HG02970 (cell line): ENCODE measurements at regions not wholly inside any gene's neighbourhood (a gene's known extent, or its start where the extent isn't known, plus 50 kb on each side); places are given as distances from the start of the nearest gene placed in this dataset.

Experiments used
- ATAC-seq: cut with Tn5 transposase; IDR thresholded peaks from one replicate; pipeline ENCODE4 v1.9.1; 2021; ENCODE audit warnings: mild to moderate bottlenecking, moderate library complexity, moderate number of reproducible peaks; ENCODE audit not compliant: unreplicated experiment, low FRiP score

DNA sequence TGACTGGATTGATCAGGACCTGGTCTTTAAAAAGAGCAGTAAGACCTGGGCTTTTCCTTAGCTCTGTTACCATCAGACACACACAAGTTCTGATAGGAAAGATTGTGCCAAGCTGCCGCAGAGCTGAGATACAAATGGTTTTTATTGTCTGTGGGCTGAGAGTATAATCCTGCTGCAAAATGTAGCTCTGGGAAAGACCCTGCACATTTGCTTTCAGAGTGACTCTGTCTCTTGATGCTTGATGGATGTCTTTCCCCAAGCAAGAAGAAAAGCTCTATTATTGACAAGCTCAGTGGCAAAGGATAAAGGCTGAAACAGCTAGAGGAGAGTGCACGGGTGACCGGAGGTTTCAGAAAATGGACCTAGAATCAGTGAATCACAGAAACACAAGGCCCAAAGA lies 95.3 kb upstream of the PARD3B start:
- ATAC-seq: no peak

DNA sequence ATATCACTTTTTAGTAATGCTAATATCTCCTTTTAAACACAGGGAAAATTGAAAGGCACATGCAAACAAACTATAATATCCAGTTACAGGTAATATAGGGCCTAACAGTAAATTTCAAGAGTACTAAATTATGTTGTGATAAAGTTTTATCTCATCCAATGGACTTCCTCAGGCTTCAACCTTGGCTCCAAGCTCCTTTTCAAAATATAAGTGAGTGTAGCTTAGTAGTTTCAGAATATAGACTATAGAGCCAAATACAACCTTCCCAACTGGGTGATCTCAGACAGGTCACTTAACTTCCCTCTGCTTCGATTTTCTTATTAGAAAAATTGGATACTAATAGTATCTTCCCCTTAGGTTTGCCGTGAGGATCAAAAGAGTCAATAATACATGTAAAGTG lies 93.5 kb upstream of the PARD3B start:
- ATAC-seq: no peak

DNA sequence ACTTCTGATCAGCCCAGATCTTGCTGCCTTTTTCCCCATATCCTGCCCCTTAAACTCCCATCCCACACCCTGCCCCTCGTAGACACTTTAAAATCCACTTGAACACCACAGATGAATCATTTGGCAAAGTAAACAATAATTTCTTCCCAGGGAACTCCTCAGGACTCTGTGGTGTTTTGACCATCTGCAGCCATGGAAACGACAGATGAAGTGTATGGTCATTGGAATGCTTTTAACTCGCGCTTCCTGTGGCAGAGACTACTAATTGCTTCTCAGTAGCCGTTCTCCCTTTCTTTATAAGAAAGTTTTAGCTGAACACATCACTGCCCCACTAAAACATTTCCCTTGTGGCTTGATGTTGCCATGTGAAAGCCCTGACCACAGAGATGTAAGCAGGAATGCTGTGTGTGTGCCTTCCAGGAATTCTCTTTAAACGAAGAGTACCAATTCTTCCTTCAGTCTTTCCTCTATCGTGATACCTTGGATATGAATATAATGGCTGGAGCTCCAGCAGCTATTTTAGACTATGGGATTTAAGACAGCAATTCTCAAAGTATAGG lies 92.7 kb upstream of the PARD3B start:
- ATAC-seq: no peak

DNA sequence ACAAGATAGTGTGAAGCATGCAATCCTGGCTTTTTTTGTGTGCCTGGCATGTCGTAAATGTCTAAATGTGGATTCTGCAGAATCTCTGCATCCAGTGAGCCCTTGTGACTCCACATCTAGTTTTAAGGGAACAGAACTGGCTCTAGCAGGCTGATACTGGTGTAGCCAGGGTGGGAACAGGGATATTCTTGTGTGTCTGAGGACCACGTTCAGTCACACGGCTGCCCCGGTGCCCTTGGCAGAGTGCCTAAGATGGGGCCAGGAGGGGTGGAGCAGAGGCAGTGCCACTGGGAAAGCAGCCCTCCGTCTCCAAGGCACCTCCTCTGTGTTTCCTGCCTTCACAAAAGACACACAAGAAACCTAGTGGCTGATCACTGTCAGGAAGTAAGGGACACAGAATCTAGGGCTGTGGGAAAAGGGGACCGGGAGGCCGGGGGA lies 91.5 kb upstream of the PARD3B start:
- ATAC-seq: no peak

DNA sequence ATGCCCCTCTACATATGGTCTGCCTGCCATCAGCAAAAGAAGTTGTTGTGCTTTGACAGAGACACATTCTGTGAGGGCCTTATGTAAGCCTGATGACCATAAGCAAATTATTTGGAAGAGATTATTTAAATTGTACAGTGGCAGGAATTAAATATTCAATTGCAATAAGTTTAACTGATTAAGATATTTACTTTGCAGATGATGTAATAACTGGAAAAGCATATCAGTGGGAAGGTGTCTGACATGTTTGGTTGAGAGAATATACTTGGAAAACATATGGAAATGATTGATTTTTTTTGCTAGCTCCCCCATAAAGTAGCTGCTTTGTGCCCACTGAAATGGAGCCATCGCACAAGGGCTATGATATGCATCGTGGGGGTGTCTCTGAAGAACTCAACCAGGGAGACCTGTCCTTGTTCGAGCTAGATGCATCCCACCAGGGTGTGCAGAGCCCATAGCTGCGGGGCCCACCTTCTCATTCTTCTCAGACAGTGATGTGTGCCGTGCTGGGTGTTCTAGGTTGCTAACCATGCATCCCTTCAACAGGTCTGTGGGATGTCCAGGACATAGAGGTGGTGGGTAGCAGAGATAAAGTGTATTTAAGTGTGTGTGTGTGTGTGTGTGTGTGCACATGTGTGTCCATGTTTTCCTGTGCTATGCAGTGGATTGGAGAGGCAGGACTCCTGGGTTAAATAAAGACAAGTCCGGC lies 90.4 kb upstream of the PARD3B start:
- no peak for ATAC-seq

- ATAC-seq: no peak
Observed at GRCh38 chr2:204468746-204469429, 76.4 kb upstream of the PARD3B start.

DNA sequence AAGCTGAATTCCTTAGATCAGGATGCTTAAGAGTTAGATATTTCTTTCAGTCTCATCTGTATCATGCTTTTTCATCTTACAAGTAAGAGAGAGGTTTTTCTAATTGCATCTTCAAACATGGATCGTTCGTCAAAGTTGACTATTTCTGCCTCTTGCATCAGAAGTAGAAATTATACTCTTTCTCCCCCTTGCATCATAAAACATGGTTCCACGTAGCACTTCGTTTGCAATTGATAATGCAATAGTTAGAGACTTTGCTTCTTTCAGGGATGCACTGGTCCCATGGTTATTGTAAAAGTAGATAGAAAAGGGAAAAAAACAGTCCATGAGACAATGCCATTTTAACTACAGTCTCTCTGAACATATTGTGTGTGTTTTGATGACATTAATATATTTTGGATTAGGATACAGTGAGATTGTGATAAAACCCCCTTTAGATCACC lies 75.1 kb upstream of the PARD3B start:
- no peak for ATAC-seq

DNA sequence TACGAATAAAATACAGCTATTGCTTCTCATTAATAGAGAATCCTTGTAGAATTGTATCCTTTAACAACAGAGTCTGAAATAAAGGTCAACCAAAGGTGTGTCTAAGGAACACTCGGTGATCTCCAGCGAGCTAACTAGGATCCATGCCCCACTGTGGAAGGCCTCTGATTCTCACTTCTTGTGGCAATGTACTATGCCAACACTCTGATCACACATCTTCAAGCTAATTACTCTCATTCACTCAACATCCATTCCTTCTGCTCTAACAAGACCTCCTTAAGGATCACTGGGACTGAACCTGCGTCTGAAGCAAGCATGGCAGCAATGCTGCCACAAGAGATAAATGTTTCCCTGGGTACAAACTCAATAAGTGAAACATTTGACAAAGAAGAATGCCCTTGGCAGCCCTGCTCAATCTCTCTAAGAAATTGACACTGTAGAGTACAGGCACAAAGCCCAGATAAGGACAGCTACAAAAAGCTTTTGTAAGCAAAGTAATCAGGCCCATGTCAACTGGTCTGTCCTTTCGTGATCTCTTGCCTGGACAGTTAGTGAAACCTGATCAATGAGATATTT lies 74.6 kb upstream of the PARD3B start:
- no peak for ATAC-seq

GRCh38 chr2:204472375-204472774 lies 72.9 kb upstream of the PARD3B start:
- ATAC-seq: no peak

DNA sequence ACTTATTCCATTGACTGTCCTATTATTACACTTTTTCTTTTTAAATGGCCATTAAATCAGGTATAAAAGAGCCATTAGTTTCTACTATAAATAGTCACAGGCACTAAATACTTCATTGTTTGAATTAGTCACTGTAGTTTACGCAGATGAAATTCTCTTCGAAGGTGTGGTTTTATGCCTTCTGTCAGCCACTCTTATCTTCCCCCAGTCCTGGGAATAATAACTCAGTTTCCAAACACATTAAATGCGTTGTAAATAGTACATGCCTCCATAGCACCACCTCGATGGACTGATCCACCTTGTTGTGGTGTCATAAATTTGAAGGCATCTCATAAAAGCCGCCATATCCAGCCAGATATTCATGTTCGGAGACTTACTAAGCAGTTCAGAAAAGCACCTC lies 72.1 kb upstream of the PARD3B start:
- no peak for ATAC-seq

DNA sequence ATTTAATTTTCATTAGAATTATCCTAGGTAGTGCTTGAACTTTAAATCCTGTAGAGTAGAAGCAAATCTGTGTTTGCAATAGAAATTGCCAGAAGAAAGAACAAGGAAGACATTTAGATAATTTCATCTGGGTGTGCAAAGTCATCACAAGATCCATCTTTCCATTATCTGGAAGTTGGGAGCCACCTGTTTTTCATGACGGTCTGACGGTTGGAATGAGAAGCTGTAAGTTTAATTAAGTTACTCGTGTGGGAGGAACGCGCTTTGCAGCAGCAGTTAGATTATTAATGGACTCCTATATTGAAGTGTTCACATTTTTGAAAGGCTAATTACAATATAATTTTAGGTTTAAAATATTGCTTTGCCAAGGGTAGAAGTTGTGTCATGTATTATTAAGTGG lies 69.9 kb upstream of the PARD3B start:
- ATAC-seq: no peak

GRCh38 chr2:204477358-204477950 lies 67.8 kb upstream of the PARD3B start:
- ATAC-seq: no peak

DNA sequence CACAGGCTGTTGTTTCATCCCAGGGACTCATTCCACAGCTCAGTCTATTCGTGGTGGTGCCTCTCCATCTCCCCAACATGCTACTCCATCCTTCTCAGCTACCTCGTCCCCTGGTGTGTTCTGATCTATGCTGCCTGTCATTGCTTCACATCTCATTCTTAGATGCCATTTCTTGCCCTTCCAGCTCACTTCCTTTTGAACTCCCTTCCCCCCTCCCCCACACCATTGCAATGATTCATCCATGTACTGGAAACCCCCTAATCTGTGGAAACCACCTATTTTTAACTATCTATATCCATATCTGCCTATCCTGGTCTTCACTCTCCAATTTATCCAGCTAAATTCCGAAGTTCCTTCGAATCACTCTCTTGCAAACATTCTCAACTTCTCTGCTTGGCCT lies 65.7 kb upstream of the PARD3B start:
- no peak for ATAC-seq

- no peak for ATAC-seq
Observed at GRCh38 chr2:204480676-204481075, 64.6 kb upstream of the PARD3B start.

GRCh38 chr2:204483608-204484081 lies 61.6 kb upstream of the PARD3B start:
- ATAC-seq: no peak

DNA sequence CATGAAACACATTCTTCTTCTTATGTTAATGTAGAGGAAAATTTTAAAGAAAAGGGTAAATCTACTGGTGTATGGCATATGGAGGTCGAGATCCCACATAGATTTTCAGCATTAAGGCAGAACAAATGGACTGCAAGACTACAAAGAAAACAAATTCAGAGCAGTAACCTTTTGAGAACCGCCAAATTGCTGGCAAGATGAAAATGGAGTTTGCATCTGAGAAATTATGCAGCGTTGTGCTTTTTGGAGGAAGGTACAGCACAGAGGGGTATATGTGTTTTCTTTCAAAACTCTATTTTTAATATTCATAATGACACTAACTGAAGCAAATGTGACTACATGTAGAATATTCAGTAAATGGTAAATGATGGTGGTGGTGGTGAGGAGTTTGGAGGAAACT lies 59.0 kb upstream of the PARD3B start:
- no peak for ATAC-seq

DNA sequence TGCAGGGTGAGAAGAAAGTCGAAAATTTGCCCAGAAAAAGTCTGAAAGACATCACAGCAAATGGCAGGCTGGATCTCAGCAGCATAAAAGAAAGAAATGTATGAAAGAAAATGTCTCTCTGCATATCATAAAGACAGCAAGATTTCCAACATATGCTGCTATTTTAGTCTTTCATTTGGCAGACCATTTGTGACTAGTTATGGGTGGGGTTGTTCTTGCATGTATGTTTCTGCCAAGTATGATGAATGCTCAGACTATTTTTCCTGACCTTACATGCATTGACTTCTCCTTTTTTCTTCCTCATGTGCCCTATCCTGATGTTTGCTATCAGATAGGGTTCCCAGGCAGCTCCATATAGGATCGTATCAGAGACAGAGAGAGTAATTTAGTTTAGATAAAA lies 58.5 kb upstream of the PARD3B start:
- ATAC-seq: no peak

- no peak for ATAC-seq
Observed at GRCh38 chr2:204487447-204488229, 57.6 kb upstream of the PARD3B start.

DNA sequence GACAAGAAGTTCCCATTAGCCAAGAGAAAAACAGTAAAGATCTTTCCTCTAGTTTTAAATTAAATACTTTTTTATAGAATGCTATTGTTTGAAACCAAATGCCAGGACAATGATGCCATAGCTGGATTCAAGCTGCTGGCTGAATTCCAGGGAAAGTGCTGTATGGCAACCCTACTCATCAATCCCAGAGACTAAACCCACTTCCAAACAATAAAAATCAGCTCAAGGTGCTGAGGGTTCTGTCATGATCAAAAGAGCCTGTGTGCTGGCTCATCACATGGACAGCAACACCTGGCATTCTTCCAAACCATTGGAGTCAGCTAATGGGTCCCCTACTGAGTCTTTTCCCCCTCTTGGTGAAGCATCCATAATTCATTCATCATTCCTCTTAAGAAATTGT lies 53.7 kb upstream of the PARD3B start:
- no peak for ATAC-seq

DNA sequence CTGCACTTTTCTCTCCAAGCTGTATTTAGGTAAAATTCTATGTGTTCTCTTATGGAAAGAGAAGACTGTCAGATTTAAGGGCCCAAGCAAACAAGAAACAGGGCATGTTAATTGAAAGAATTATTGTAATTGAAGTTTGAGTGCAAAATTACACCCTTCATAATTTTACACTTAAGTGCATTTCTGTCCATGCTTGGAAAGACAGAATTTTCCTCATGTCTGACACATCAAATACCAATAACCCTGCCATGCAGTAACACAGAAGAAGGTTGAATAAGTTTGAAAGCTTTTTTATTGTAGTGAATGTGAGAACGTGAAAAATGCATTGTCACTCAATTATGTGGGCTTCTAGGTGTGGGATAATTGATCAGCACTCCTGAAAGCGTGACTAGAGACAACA lies 52.9 kb upstream of the PARD3B start:
- no peak for ATAC-seq
